ENCODE measurements at regions not wholly inside any gene's neighbourhood (a gene's known extent, or its start where the extent isn't known, plus 50 kb on each side); places are given as distances from the start of the nearest gene placed in this dataset.
"Not testable (repeated sequence)": the region's sequence is repeated elsewhere in the genome, so short reads cannot be mapped to it uniquely, and the experiment has no call there.

DNA sequence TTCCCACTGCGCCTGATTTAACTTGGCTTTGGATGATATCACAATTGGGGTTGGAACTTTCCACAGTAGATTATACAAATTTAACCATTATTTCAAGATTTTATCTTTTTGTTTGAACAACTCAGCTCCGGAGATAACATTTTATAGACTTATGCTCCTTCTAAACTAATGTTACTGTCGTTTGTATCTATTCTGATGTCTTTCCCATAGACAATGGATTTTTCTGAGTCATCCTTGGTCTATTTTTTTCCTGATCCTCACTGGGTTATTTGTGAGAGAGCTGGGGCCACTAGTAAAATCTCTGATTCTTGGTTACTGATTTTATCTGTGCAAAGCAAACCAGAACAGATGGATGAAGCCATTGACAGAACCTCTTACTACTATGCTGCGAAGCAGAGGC is 175.1 kb downstream of the SLC38A4 start:
- DNase-seq (ENCODE audit: low read depth, low spot score) = no peak

DNA sequence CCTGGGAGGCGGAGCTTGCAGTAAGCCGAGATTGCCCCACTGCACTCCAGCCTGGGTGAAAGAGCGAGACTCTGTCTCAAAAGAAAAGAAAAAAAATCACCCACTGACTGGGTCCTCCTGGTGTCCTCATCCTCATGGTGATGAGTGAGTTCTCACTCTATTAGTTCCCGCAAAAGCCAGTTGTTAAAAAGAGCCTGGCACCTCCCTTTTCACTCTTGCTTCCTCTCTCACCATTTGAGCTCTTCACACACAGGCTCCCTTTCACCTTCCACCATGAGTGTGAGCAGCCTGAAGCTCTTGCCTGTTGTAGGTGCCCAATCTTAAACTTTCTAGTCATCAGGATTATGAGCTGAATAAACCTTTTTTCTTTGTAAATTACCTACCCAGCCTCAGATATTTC is 176.4 kb downstream of the SLC38A4 start:
- DNase-seq (ENCODE audit: low read depth, low spot score) = no peak
- in situ Hi-C loops (cut with HindIII; ENCODE audit: low pct_unique_long_range_greater_than_20kb, low sequenced_read_pairs) = loop anchor here (25.0 kb wide), 1 partner anchor 287 kb away; the partner anchor contains the start of gene SLC38A2

More for the DNA sequence above, 175.1 kb downstream of the SLC38A4 start:
- in situ Hi-C loops (cut with HindIII; ENCODE audit: low pct_unique_long_range_greater_than_20kb, low sequenced_read_pairs) = no loop called here

DNA sequence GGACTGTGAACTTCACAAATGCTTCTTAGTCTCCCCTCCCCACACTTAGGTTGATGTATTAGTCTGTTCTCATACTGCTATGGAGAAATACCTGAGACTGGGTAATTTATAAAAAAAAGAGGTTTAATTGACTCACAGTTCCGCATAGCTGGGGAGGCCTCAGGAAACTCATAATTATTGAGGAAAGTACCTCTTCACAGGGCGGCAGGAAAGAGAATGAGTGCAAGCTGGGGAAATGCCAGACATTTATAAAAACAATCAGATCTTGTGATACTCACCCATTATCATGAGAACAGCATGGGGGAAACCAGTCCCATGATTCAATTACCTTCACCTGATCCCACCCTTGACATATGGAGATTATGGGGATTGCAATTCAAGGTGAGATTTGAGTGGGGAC is 178.8 kb downstream of the SLC38A4 start:
- DNase-seq (ENCODE audit: low read depth, low spot score) = no peak
- in situ Hi-C loops (cut with HindIII; ENCODE audit: low pct_unique_long_range_greater_than_20kb, low sequenced_read_pairs) = loop anchor here (25.0 kb wide), 1 partner anchor 285 kb away; the partner anchor contains the start of gene SLC38A2

DNA sequence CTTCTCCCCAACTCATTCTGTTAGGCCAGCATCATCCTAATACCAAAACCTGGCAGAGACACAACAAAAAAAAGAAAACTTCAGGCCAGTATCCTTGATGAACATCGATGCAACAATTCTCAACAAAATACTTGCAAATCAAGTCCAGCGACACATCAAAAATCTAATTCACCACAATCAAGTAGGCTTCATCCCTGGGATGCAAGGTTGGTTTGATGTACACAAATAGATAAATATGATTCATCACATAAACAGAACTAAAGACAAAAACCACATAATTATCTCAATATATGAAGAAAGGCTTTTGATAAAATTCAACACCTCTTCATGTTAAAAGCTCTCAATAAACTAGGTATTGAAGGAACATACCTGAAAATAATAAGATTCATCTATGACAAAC is 184.1 kb downstream of the SLC38A4 start:
- not testable (repeated sequence) for DNase-seq (ENCODE audit: low read depth, low spot score)
- in situ Hi-C loops (cut with HindIII; ENCODE audit: low pct_unique_long_range_greater_than_20kb, low sequenced_read_pairs) = loop anchor here (25.0 kb wide), 1 partner anchor 279 kb away; the partner anchor contains the start of gene SLC38A2

DNA sequence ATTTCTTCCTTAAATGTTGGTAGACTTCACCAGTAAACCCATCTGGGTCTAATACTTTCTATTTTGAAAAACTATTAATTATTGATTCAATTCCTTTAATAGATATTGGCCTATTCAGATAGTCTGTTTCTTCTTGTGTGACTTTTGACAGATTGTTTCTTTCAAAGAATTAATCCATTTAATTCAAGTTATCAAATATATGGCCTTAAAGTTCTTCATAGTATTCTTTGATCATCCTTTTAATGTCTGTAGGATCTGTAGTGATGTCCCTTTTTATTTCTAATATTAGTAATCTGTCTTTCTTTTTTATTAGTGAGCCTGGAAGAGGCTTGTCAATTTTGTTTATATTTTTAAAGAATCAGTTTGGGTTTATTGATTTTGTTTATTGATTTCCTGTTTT is 190.0 kb downstream of the SLC38A4 start:
- in situ Hi-C loops (cut with HindIII; ENCODE audit: low pct_unique_long_range_greater_than_20kb, low sequenced_read_pairs) = loop anchor here (25.0 kb wide), 1 partner anchor 274 kb away; the partner anchor contains the start of gene SLC38A2
- no peak for DNase-seq (ENCODE audit: low read depth, low spot score)

GRCh38 chr12:46629331-46630229 is 196.2 kb downstream of the SLC38A4 start:
- in situ Hi-C loops (cut with HindIII; ENCODE audit: low pct_unique_long_range_greater_than_20kb, low sequenced_read_pairs) = loop anchor here (25.0 kb wide), 1 partner anchor 267 kb away; the partner anchor contains the start of gene SLC38A2
- DNase-seq (ENCODE audit: low read depth, low spot score) = no peak

GRCh38 chr12:46628176-46628575 is 197.6 kb downstream of the SLC38A4 start:
- no peak for DNase-seq (ENCODE audit: low read depth, low spot score)
- in situ Hi-C loops (cut with HindIII; ENCODE audit: low pct_unique_long_range_greater_than_20kb, low sequenced_read_pairs) = loop anchor here (25.0 kb wide), 1 partner anchor 266 kb away; the partner anchor contains the start of gene SLC38A2

DNA sequence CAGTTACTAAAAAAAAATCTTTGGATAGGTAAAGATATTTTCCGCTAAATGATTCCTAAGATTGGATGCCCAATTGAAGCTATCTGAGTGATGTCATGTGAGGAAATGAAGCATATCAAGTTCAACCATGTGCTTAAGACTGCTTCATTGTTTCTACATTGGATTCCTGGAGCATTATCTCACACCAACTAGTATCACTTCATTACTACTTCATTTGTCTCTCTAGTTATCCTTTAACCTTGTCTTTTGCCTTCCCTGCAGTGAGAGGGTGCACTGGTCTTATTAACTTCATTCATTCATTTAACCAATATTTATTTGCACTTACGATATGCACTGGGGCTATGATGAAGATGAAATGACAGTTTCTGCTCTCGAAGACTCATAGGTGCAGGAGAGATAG is 198.1 kb downstream of the SLC38A4 start:
- DNase-seq (ENCODE audit: low read depth, low spot score) = no peak
- in situ Hi-C loops (cut with HindIII; ENCODE audit: low pct_unique_long_range_greater_than_20kb, low sequenced_read_pairs) = loop anchor here (25.0 kb wide), 1 partner anchor 265 kb away; the partner anchor contains the start of gene SLC38A2

DNA sequence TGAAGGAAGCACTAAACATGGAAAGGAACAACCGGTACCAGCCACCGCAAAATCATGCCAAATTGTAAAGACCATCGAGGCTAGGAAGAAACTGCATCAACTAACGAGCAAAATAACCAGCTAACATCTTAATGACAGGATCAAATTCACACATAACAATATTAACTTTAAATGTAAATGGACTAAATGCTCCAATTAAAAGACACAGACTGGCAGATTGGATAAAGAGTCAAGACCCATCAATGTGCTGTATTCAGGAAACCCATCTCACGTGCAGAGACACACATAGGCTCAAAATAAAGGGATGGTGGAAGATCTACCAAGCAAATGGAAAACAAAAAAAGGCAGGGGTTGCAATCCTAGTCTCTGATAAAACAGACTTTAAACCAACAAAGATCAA is 206.3 kb downstream of the SLC38A4 start:
- DNase-seq (ENCODE audit: low read depth, low spot score); in situ Hi-C loops (cut with HindIII; ENCODE audit: low pct_unique_long_range_greater_than_20kb, low sequenced_read_pairs): not testable (repeated sequence)

- DNase-seq (ENCODE audit: low read depth, low spot score); in situ Hi-C loops (cut with HindIII; ENCODE audit: low pct_unique_long_range_greater_than_20kb, low sequenced_read_pairs): not testable (repeated sequence)
These were observed 208.1 kb downstream of the SLC38A4 start for GRCh38 chr12:46617737-46618136.

DNA sequence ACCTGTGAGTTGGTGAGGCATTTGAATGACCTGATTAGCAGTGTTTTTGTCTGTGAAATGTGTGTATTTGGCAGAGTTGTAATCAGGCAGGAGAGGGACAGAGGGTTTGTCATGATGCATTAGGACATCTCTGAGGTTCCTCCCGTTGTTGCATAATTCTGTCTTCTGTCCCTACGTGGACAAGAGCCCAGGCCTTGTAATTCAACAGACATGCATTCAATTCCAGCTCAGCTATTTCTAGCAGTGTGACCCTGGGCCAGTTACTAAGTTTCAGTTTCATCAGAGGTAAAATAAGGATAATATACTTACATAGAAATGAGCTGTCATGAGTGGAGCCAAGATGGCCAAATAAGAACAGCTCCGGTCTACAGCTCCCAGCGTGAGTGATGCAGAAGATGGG is 208.6 kb downstream of the SLC38A4 start:
- DNase-seq (ENCODE audit: low read depth, low spot score) = no peak
- in situ Hi-C loops (cut with HindIII; ENCODE audit: low pct_unique_long_range_greater_than_20kb, low sequenced_read_pairs) = no loop called here

- in situ Hi-C loops (cut with HindIII; ENCODE audit: low pct_unique_long_range_greater_than_20kb, low sequenced_read_pairs) = no loop called here
- DNase-seq (ENCODE audit: low read depth, low spot score) = no peak
These were observed 215.0 kb downstream of the SLC38A4 start for GRCh38 chr12:46610754-46611153.

DNA sequence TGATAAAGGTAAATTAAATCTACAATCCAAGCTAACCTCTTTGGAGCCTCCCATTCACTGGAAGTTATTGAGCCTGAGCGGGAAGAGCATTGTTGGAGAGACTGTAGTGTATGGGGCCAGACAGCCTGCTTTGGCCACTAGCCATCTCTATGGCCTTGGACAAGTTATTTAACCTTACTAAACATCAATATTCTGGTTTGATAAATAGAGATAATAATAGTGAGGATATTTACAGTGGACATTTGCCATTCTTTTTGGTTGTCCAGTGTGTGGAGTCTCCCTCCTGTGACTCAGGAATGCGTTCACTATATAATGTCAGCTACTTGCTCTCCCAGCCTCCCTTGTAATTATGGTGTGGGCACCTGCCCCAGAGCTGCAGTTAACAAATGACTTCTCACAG is 216.1 kb downstream of the SLC38A4 start:
- in situ Hi-C loops (cut with HindIII; ENCODE audit: low pct_unique_long_range_greater_than_20kb, low sequenced_read_pairs) = no loop called here

GRCh38 chr12:46609273-46609623 is 216.5 kb downstream of the SLC38A4 start:
- no peak for DNase-seq (ENCODE audit: low read depth, low spot score)

More for the DNA sequence above, 216.1 kb downstream of the SLC38A4 start:
- DNase-seq (ENCODE audit: low read depth, low spot score) = no peak

DNA sequence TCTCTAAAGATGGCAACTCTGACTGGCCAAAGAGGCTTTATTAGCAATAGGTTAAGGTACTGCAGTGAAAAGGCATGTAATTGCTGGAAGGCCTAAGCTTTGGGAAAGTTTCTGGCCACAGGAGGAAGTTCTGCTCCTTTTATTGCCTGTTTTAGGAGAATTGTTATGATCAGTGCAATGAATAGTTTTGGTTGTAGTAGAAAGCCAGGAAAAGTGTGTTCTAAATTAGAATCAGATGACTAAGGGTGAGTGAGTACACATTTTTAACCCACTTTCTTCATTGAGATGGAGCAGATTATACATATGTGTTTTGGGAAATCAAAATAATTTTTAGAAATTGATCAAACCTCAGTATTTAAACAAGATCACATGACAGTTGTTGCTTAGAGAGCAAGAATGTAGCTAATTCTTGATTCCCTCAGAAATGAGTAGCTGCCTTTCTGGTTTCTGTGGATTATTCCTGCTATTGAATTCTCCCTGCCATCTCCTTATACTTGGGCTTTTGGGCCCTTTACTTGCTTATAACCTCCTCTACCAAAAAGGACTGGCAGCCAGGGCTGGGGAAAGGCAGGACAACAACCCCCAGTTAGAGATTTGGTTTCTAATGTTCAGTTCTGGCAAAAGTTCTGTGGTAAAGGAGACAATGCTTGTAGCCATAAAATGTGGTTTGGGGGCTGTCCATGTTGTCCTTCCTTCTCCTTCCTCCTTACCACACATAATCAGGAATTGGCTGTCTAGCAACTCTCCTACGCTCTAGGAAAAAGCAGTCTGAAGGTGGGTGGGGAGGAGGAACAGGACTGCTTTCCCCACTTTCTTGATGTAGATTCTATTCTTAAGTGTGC is 217.1 kb downstream of the SLC38A4 start:
- peak; percentile 9 for DNase-seq (ENCODE audit: low read depth, low spot score)
- in situ Hi-C loops (cut with HindIII; ENCODE audit: low pct_unique_long_range_greater_than_20kb, low sequenced_read_pairs) = no loop called here

More at GRCh38 chr12:46609273-46609623, 216.5 kb downstream of the SLC38A4 start:
- in situ Hi-C loops (cut with HindIII; ENCODE audit: low pct_unique_long_range_greater_than_20kb, low sequenced_read_pairs) = no loop called here

- DNase-seq (ENCODE audit: low read depth, low spot score) = no peak
- in situ Hi-C loops (cut with HindIII; ENCODE audit: low pct_unique_long_range_greater_than_20kb, low sequenced_read_pairs) = no loop called here
These were observed 221.1 kb downstream of the SLC38A4 start for GRCh38 chr12:46604684-46605083.

- in situ Hi-C loops (cut with HindIII; ENCODE audit: low pct_unique_long_range_greater_than_20kb, low sequenced_read_pairs) = no loop called here
- peak; percentile 92 for DNase-seq (ENCODE audit: low read depth, low spot score)
These were observed 221.9 kb downstream of the SLC38A4 start for GRCh38 chr12:46603776-46604456.

All from SK-MEL-5 (cell line).